OCI-LY7 (cell line): ENCODE measurements at regions not wholly inside any gene's neighbourhood (a gene's known extent, or its start where the extent isn't known, plus 50 kb on each side); places are given as distances from the start of the nearest gene placed in this dataset.

Experiments
- BruUV-seq: library from RNA; stranded (reverse); fragments of 400-500 nt; replicated peaks from 2 replicates; lab custom pipeline; 2021; lab: Mats Ljungman, UMichigan
- CTCF ChIA-PET: fragments of 300-600 bp; sonication (Branson Sonifier 250); formaldehyde crosslinking; loops from one replicate; lab custom pipeline; 2022; ENCODE audit warnings: antibody characterized with exemption; ENCODE audit not compliant: unreplicated experiment; lab: Charles Lee
- POLR2A ChIA-PET: fragments of 300-600 bp; sonication (Branson Sonifier 250); formaldehyde crosslinking; loops from one replicate; lab custom pipeline; 2022; ENCODE audit warnings: antibody characterized with exemption; lab: Charles Lee
- DNase-seq: peaks from one replicate; pipeline ENCODE4 v3.0.0-alpha.2; 2015; ENCODE audit warnings: low spot score
- H2AFZ ChIP-seq: fragments of 200-600 bp; sonication (generic), shearing (Covaris generic); 2 replicates; pipeline ENCODE4 v1.6.1; 2014; ENCODE audit warnings: mild to moderate bottlenecking, antibody characterized with exemption, low read length, moderate library complexity
- H3K27ac ChIP-seq: fragments of 200-600 bp; sonication (generic); 2 replicates; pipeline ENCODE4 v1.5.1; 2014; ENCODE audit warnings: mixed run types, low read depth, mild to moderate bottlenecking, moderate library complexity, low read length, inconsistent platforms; ENCODE audit not compliant: poor library complexity, severe bottlenecking
- H3K36me3 ChIP-seq: fragments of 200-600 bp; sonication (generic); 2 replicates; pipeline ENCODE4 v1.6.1; 2014; ENCODE audit warnings: mild to moderate bottlenecking, antibody characterized with exemption, low read length, moderate library complexity, mixed read lengths; ENCODE audit not compliant: insufficient read depth
- H3K4me1 ChIP-seq: fragments of 200-600 bp; sonication (generic); 2 replicates; pipeline ENCODE4 v1.5.1; 2014; ENCODE audit warnings: mild to moderate bottlenecking, low read length; ENCODE audit not compliant: insufficient read depth, poor library complexity, severe bottlenecking
- H3K4me2 ChIP-seq: fragments of 200-600 bp; sonication (generic); 2 replicates; pipeline ENCODE4 v1.6.1; 2014; ENCODE audit warnings: mild to moderate bottlenecking, low read length
- H3K4me3 ChIP-seq: fragments of 200-600 bp; sonication (generic); 2 replicates; pipeline ENCODE4 v1.5.1; 2014; ENCODE audit warnings: mild to moderate bottlenecking, low read depth, low read length; ENCODE audit not compliant: poor library complexity, severe bottlenecking
- H3K79me2 ChIP-seq: fragments of 200-600 bp; sonication (generic); 2 replicates; pipeline ENCODE4 v1.6.1; 2016; ENCODE audit warnings: low read depth, mild to moderate bottlenecking, low read length, moderate library complexity, mixed read lengths; ENCODE audit not compliant: insufficient read depth
- H3K9me2 ChIP-seq: fragments of 200-600 bp; sonication (generic); 2 replicates; pipeline ENCODE4 v1.6.1; 2016; ENCODE audit warnings: mild to moderate bottlenecking, low read length, mixed read lengths; ENCODE audit not compliant: insufficient read depth
- H3K9me3 ChIP-seq: fragments of 200-600 bp; sonication (generic); 2 replicates; pipeline ENCODE4 v1.6.1; 2014; ENCODE audit warnings: mild to moderate bottlenecking, mixed run types, low read length, mixed read lengths
- H4K20me1 ChIP-seq: fragments of 200-600 bp; sonication (generic); 2 replicates; pipeline ENCODE4 v1.6.1; 2014; ENCODE audit warnings: mild to moderate bottlenecking, antibody characterized with exemption, low read length, moderate library complexity, mixed read lengths; ENCODE audit not compliant: insufficient read depth
- CTCF ChIP-seq: fragments of 200-600 bp; sonication (generic); conservative IDR thresholded peaks from 2 replicates; pipeline ENCODE4 v1.5.1; 2014; ENCODE audit warnings: mild to moderate bottlenecking, antibody characterized with exemption, low read length, moderate library complexity, mixed read lengths
- EZH2phosphoT487 ChIP-seq: fragments of 200-600 bp; sonication (generic); IDR thresholded peaks from 2 replicates; pipeline ENCODE4 v1.6.1; 2018; ENCODE audit warnings: low read depth, borderline replicate concordance, mild to moderate bottlenecking, mixed run types, antibody characterized with exemption, low read length, moderate library complexity, mixed read lengths
- intact Hi-C: fragments of 100-400 bp; cut with micrococcal nuclease; formaldehyde crosslinking; loops from one replicate; pipeline ENCODE4 v1.10.0; 2022; ENCODE audit not compliant: unreplicated experiment

GRCh38 chr22:27566602-27567001 is 235.0 kb downstream of the MN1 start:
- CTCF ChIA-PET = no interaction called here
- POLR2A ChIA-PET = interaction anchor here (0.7 kb wide), 1 partner anchor 197 kb away, joined by 3 read pairs; no protein-coding TSS in a partner anchor
- no peaks in the 10 kb centered on the region for H4K20me1 ChIP-seq
- BruUV-seq = no TSS peak
- H3K9me2 ChIP-seq = no peaks in the 10 kb centered on the region
- H3K4me2 ChIP-seq = no peak overlapping the region
- H3K79me2 ChIP-seq = no peaks in the 10 kb centered on the region
- H3K4me3 ChIP-seq = no peak overlapping the region
- H3K36me3 ChIP-seq = no peaks in the 10 kb centered on the region
- no peak for DNase-seq
- no peaks in the 10 kb centered on the region for H3K9me3 ChIP-seq
- no peak overlapping the region for H2AFZ ChIP-seq
- TF ChIP-seq CTCF (no peak), EZH2phosphoT487 (no peak)
- no peak overlapping the region for H3K27ac ChIP-seq
- intact Hi-C loops = no loop called here
- no peaks in the 10 kb centered on the region for H3K4me1 ChIP-seq

- H3K79me2 ChIP-seq = no peaks in the 10 kb centered on the region
- no peak overlapping the region for H3K4me3 ChIP-seq
- intact Hi-C loops = no loop called here
- H3K9me2 ChIP-seq = no peaks in the 10 kb centered on the region
- H3K27ac ChIP-seq = no peak overlapping the region
- no peaks in the 10 kb centered on the region for H3K9me3 ChIP-seq
- H2AFZ ChIP-seq = no peak overlapping the region
- no peaks in the 10 kb centered on the region for H3K4me1 ChIP-seq
- H4K20me1 ChIP-seq = no peaks in the 10 kb centered on the region
- no peak for DNase-seq
- POLR2A ChIA-PET = no interaction called here
- no peak overlapping the region for H3K4me2 ChIP-seq
- CTCF ChIA-PET = no interaction called here
- no peaks in the 10 kb centered on the region for H3K36me3 ChIP-seq
- BruUV-seq = no TSS peak
- TF ChIP-seq CTCF (no peak), EZH2phosphoT487 (no peak)
Measured at GRCh38 chr22:27568265-27568664, 233.3 kb downstream of the MN1 start.

GRCh38 chr22:27571463-27572277 is 229.9 kb downstream of the MN1 start:
- BruUV-seq = no TSS peak
- no peaks in the 10 kb centered on the region for H3K79me2 ChIP-seq
- intact Hi-C loops = no loop called here
- no peak for DNase-seq
- TF ChIP-seq CTCF (no peak), EZH2phosphoT487 (no peak)
- H3K9me3 ChIP-seq = no peaks in the 10 kb centered on the region
- H2AFZ ChIP-seq = no peak overlapping the region
- H3K4me2 ChIP-seq = no peak overlapping the region
- H3K9me2 ChIP-seq = no peaks in the 10 kb centered on the region
- ChIA-PET POLR2A (no interaction called here), CTCF (no interaction called here)
- no peaks in the 10 kb centered on the region for H3K36me3 ChIP-seq
- no peak overlapping the region for H3K4me3 ChIP-seq
- no peak overlapping the region for H3K27ac ChIP-seq
- H4K20me1 ChIP-seq = no peaks in the 10 kb centered on the region
- no peaks in the 10 kb centered on the region for H3K4me1 ChIP-seq
